OCI-LY1 (cell line): ENCODE measurements at regions not wholly inside any gene's neighbourhood (a gene's known extent, or its start where the extent isn't known, plus 50 kb on each side); places are given as distances from the start of the nearest gene placed in this dataset.

Experiments used
- H2AFZ ChIP-seq: fragments of 200-600 bp; sonication (generic), shearing (Covaris generic); 2 replicates; pipeline ENCODE4 v1.6.0; 2014; ENCODE audit warnings: antibody characterized with exemption, mild to moderate bottlenecking, low read length
- H3F3A ChIP-seq: fragments of 200-600 bp; sonication (generic), shearing (Covaris generic); 2 replicates; pipeline ENCODE4 v1.6.0; 2014; ENCODE audit warnings: mild to moderate bottlenecking, antibody characterized with exemption, low read length, moderate library complexity; ENCODE audit not compliant: insufficient read depth
- H3K27ac ChIP-seq: fragments of 200-600 bp; sonication (generic); 2 replicates; pipeline ENCODE4 v1.5.1; 2014; ENCODE audit warnings: low read length, mixed run types, mild to moderate bottlenecking, low read depth; ENCODE audit not compliant: poor library complexity, severe bottlenecking
- H3K27me3 ChIP-seq: fragments of 200-600 bp; sonication (generic); 2 replicates; pipeline ENCODE4 v1.6.0; 2014; ENCODE audit warnings: antibody characterized with exemption, mild to moderate bottlenecking, low read length, moderate library complexity; ENCODE audit not compliant: insufficient read depth
- H3K36me3 ChIP-seq: fragments of 200-600 bp; sonication (generic); 2 replicates; pipeline ENCODE4 v1.6.1; 2014; ENCODE audit warnings: mild to moderate bottlenecking, antibody characterized with exemption, low read length, moderate library complexity, mixed read lengths; ENCODE audit not compliant: insufficient read depth
- H3K4me1 ChIP-seq: fragments of 200-600 bp; sonication (generic); 2 replicates; pipeline ENCODE4 v1.5.1; 2014; ENCODE audit warnings: mild to moderate bottlenecking, low read length, moderate library complexity; ENCODE audit not compliant: insufficient read depth, severe bottlenecking
- H3K4me2 ChIP-seq: fragments of 200-600 bp; sonication (generic), shearing (Covaris generic); 2 replicates; pipeline ENCODE4 v1.6.1; 2014; ENCODE audit warnings: low read length
- H3K4me3 ChIP-seq: fragments of 200-600 bp; sonication (generic); 2 replicates; pipeline ENCODE4 v1.5.1; 2014; ENCODE audit warnings: low read length, low read depth, mild to moderate bottlenecking, mixed read lengths; ENCODE audit not compliant: poor library complexity, severe bottlenecking
- H3K79me2 ChIP-seq: fragments of 200-600 bp; shearing (Covaris generic); 2 replicates; pipeline ENCODE4 v1.6.1; 2016; ENCODE audit warnings: mixed run types, low read length, mixed read lengths; ENCODE audit not compliant: insufficient read depth
- H3K9ac ChIP-seq: fragments of 200-600 bp; sonication (generic), shearing (Covaris generic); 2 replicates; pipeline ENCODE4 v1.6.1; 2014; ENCODE audit warnings: mild to moderate bottlenecking, low read length, mixed read lengths
- H3K9me2 ChIP-seq: fragments of 200-600 bp; sonication (generic), shearing (Covaris generic); 2 replicates; pipeline ENCODE4 v1.6.1; 2014; ENCODE audit warnings: low read depth, mild to moderate bottlenecking, low read length, mixed read lengths
- H3K9me3 ChIP-seq: fragments of 200-600 bp; shearing (Covaris generic); 2 replicates; pipeline ENCODE4 v1.6.1; 2014; ENCODE audit warnings: low read length, mixed read lengths
- H4K20me1 ChIP-seq: fragments of 200-600 bp; sonication (generic), shearing (Covaris generic); 2 replicates; pipeline ENCODE4 v1.6.0; 2016; ENCODE audit warnings: mild to moderate bottlenecking, low read length; ENCODE audit not compliant: insufficient read depth
- CTCF ChIP-seq: fragments of 200-600 bp; sonication (generic), shearing (Covaris generic); IDR thresholded peaks from 2 replicates; pipeline ENCODE4 v1.5.1; 2017; ENCODE audit warnings: mild to moderate bottlenecking, antibody characterized with exemption, low read length, moderate library complexity, mixed read lengths
- EZH2 ChIP-seq: fragments of 200-600 bp; sonication (generic), shearing (Covaris generic); IDR thresholded peaks from 2 replicates; pipeline ENCODE4 v1.8.0; 2017; ENCODE audit warnings: borderline replicate concordance, mixed run types, mild to moderate bottlenecking, antibody characterized with exemption, low read length, moderate library complexity, mixed read lengths

GRCh38 chr12:74660442-74660841, 122.8 kb downstream of the ATXN7L3B start:
- H3K36me3 ChIP-seq = no peaks in the 10 kb centered on the region
- H3K9me2 ChIP-seq = no peaks in the 10 kb centered on the region
- no peak overlapping the region for H3K4me3 ChIP-seq
- no peaks in the 10 kb centered on the region for H4K20me1 ChIP-seq
- H3F3A ChIP-seq = no peaks in the 10 kb centered on the region
- H3K4me1 ChIP-seq = no peaks in the 10 kb centered on the region
- H3K9me3 ChIP-seq = no peaks in the 10 kb centered on the region
- no peak overlapping the region for H2AFZ ChIP-seq
- no peak overlapping the region for H3K9ac ChIP-seq
- no peaks in the 10 kb centered on the region for H3K79me2 ChIP-seq
- no peak overlapping the region for H3K27ac ChIP-seq
- no peaks in the 10 kb centered on the region for H3K27me3 ChIP-seq
- TF ChIP-seq CTCF (no peak), EZH2 (no peak)
- no peak overlapping the region for H3K4me2 ChIP-seq

- Histone ChIP-seq H3K4me1 (no peaks in the 10 kb centered on the region), H3K9ac (no peak overlapping the region), H4K20me1 (no peaks in the 10 kb centered on the region), H3K9me2 (no peaks in the 10 kb centered on the region), H3K9me3 (no peaks in the 10 kb centered on the region), H3K79me2 (no peaks in the 10 kb centered on the region), H3K27me3 (no peaks in the 10 kb centered on the region), H3F3A (no peaks in the 10 kb centered on the region), H3K27ac (no peak overlapping the region), H3K4me3 (no peak overlapping the region), H2AFZ (no peak overlapping the region), H3K4me2 (no peak overlapping the region), H3K36me3 (no peaks in the 10 kb centered on the region)
- TF ChIP-seq EZH2 = no peak
- TF ChIP-seq CTCF = no peak
These were observed 126.3 kb downstream of the ATXN7L3B start for GRCh38 chr12:74663958-74664357.

- Histone ChIP-seq H3K27ac (no peak overlapping the region), H3F3A (no peaks in the 10 kb centered on the region), H4K20me1 (no peaks in the 10 kb centered on the region), H3K4me3 (no peak overlapping the region), H3K36me3 (no peaks in the 10 kb centered on the region), H3K4me2 (no peak overlapping the region), H3K9ac (no peak overlapping the region), H2AFZ (no peak overlapping the region), H3K79me2 (no peaks in the 10 kb centered on the region), H3K4me1 (no peaks in the 10 kb centered on the region), H3K27me3 (no peaks in the 10 kb centered on the region), H3K9me3 (no peaks in the 10 kb centered on the region), H3K9me2 (no peaks in the 10 kb centered on the region)
- TF ChIP-seq CTCF (no peak), EZH2 (no peak)
These were observed 128.1 kb downstream of the ATXN7L3B start for GRCh38 chr12:74665690-74666089.
